ENCODE measurements at regions not wholly inside any gene's neighbourhood (a gene's known extent, or its start where the extent isn't known, plus 50 kb on each side); places are given as distances from the start of the nearest gene placed in this dataset.

- no peak overlapping the region for H3K27ac Mint-ChIP-seq
- ATAC-seq (no peak), DNase-seq (no peak)
- H3K4me3 Mint-ChIP-seq: no peak overlapping the region
- H3K9me3 Mint-ChIP-seq (ENCODE audit: insufficient read depth): no peaks in the 10 kb centered on the region
- CTCF ChIA-PET: no interaction called here
- no peaks in the 10 kb centered on the region for H3K4me1 Mint-ChIP-seq (ENCODE audit: low read depth)
- POLR2A ChIA-PET: no interaction called here
- H3K27me3 Mint-ChIP-seq (ENCODE audit: low read depth): peaks cover 5% of the 10 kb centered on the region
- no peaks in the 10 kb centered on the region for H3K36me3 Mint-ChIP-seq (ENCODE audit: low read depth)
Measured at GRCh38 chr6:159590835-159591234, 102.2 kb downstream of the SOD2 start.

- H3K4me1 Mint-ChIP-seq (ENCODE audit: low read depth): no peaks in the 10 kb centered on the region
- ChIA-PET POLR2A (no interaction called here), CTCF (interaction anchor here (1.2 kb wide), 1 partner anchor 413 kb away, joined by 3 read pairs; no protein-coding TSS in a partner anchor)
- ATAC-seq (no peak), DNase-seq (no peak)
- H3K4me3 Mint-ChIP-seq: no peak overlapping the region
- peaks cover 10% of the 10 kb centered on the region for H3K27me3 Mint-ChIP-seq (ENCODE audit: low read depth)
- no peaks in the 10 kb centered on the region for H3K9me3 Mint-ChIP-seq (ENCODE audit: insufficient read depth)
- no peak overlapping the region for H3K27ac Mint-ChIP-seq
- no peaks in the 10 kb centered on the region for H3K36me3 Mint-ChIP-seq (ENCODE audit: low read depth)
Measured at GRCh38 chr6:159586684-159587083, 106.4 kb downstream of the SOD2 start.

GRCh38 chr6:159582736-159583135, 110.3 kb downstream of the SOD2 start:
- ChIA-PET POLR2A (no interaction called here), CTCF (no interaction called here)
- no peaks in the 10 kb centered on the region for H3K4me1 Mint-ChIP-seq (ENCODE audit: low read depth)
- DNase-seq: no peak
- H3K27ac Mint-ChIP-seq: no peak overlapping the region
- no peaks in the 10 kb centered on the region for H3K9me3 Mint-ChIP-seq (ENCODE audit: insufficient read depth)
- no peak for ATAC-seq
- peaks cover 10% of the 10 kb centered on the region for H3K27me3 Mint-ChIP-seq (ENCODE audit: low read depth)
- no peaks in the 10 kb centered on the region for H3K36me3 Mint-ChIP-seq (ENCODE audit: low read depth)
- no peak overlapping the region for H3K4me3 Mint-ChIP-seq

GRCh38 chr6:159578629-159579028, 114.4 kb downstream of the SOD2 start:
- ChIA-PET POLR2A (no interaction called here), CTCF (no interaction called here)
- DNase-seq (no peak), ATAC-seq (no peak)
- no peaks in the 10 kb centered on the region for H3K9me3 Mint-ChIP-seq (ENCODE audit: insufficient read depth)
- H3K27me3 Mint-ChIP-seq (ENCODE audit: low read depth): peaks cover 5% of the 10 kb centered on the region
- no peak overlapping the region for H3K4me3 Mint-ChIP-seq
- no peaks in the 10 kb centered on the region for H3K4me1 Mint-ChIP-seq (ENCODE audit: low read depth)
- H3K36me3 Mint-ChIP-seq (ENCODE audit: low read depth): no peaks in the 10 kb centered on the region
- no peak overlapping the region for H3K27ac Mint-ChIP-seq

GRCh38 chr6:159577564-159577963, 115.5 kb downstream of the SOD2 start:
- ATAC-seq (no peak), DNase-seq (no peak)
- Mint-ChIP-seq H3K4me1 (ENCODE audit: low read depth) (no peaks in the 10 kb centered on the region), H3K27ac (no peak overlapping the region), H3K9me3 (ENCODE audit: insufficient read depth) (no peaks in the 10 kb centered on the region), H3K4me3 (no peak overlapping the region), H3K27me3 (ENCODE audit: low read depth) (peaks cover 2% of the 10 kb centered on the region), H3K36me3 (ENCODE audit: low read depth) (no peaks in the 10 kb centered on the region)
- CTCF ChIA-PET: no interaction called here
- POLR2A ChIA-PET: no interaction called here

GRCh38 chr6:159572439-159573110, 120.5 kb downstream of the SOD2 start:
- CTCF ChIA-PET: interaction anchor here (1.1 kb wide), 1 partner anchor 11 kb away, joined by 3 read pairs; no protein-coding TSS in a partner anchor
- Mint-ChIP-seq H3K36me3 (ENCODE audit: low read depth) (no peaks in the 10 kb centered on the region), H3K4me1 (ENCODE audit: low read depth) (no peaks in the 10 kb centered on the region), H3K9me3 (ENCODE audit: insufficient read depth) (peaks cover 15% of the 10 kb centered on the region), H3K27ac (no peak overlapping the region), H3K27me3 (ENCODE audit: low read depth) (no peaks in the 10 kb centered on the region), H3K4me3 (no peak overlapping the region)
- POLR2A ChIA-PET: no interaction called here
- no peak for DNase-seq
- ATAC-seq: no peak

- no peak for DNase-seq
- H3K36me3 Mint-ChIP-seq (ENCODE audit: low read depth): no peaks in the 10 kb centered on the region
- no peak for ATAC-seq
- ChIA-PET POLR2A (no interaction called here), CTCF (interaction anchor here (1.0 kb wide), 1 partner anchor 89 kb away, joined by 3 read pairs; no protein-coding TSS in a partner anchor)
- no peak overlapping the region for H3K27ac Mint-ChIP-seq
- H3K9me3 Mint-ChIP-seq (ENCODE audit: insufficient read depth): peaks cover 14% of the 10 kb centered on the region
- H3K4me1 Mint-ChIP-seq (ENCODE audit: low read depth): no peaks in the 10 kb centered on the region
- peaks cover 5% of the 10 kb centered on the region for H3K27me3 Mint-ChIP-seq (ENCODE audit: low read depth)
- no peak overlapping the region for H3K4me3 Mint-ChIP-seq
Measured at GRCh38 chr6:159565181-159565710, 127.8 kb downstream of the SOD2 start.

GRCh38 chr6:159564456-159564855, 128.6 kb downstream of the SOD2 start:
- no peak overlapping the region for H3K4me3 Mint-ChIP-seq
- peaks cover 6% of the 10 kb centered on the region for H3K9me3 Mint-ChIP-seq (ENCODE audit: insufficient read depth)
- H3K27ac Mint-ChIP-seq: no peak overlapping the region
- ATAC-seq (no peak), DNase-seq (no peak)
- CTCF ChIA-PET: no interaction called here
- peaks cover 5% of the 10 kb centered on the region for H3K27me3 Mint-ChIP-seq (ENCODE audit: low read depth)
- no peaks in the 10 kb centered on the region for H3K36me3 Mint-ChIP-seq (ENCODE audit: low read depth)
- POLR2A ChIA-PET: no interaction called here
- no peaks in the 10 kb centered on the region for H3K4me1 Mint-ChIP-seq (ENCODE audit: low read depth)

- Mint-ChIP-seq H3K4me1 (ENCODE audit: low read depth) (no peaks in the 10 kb centered on the region), H3K36me3 (ENCODE audit: low read depth) (no peaks in the 10 kb centered on the region), H3K9me3 (ENCODE audit: insufficient read depth) (no peaks in the 10 kb centered on the region), H3K27me3 (ENCODE audit: low read depth) (no peaks in the 10 kb centered on the region), H3K27ac (no peak overlapping the region), H3K4me3 (no peak overlapping the region)
- POLR2A ChIA-PET: no interaction called here
- no peak for DNase-seq
- CTCF ChIA-PET: no interaction called here
- no peak for ATAC-seq
Measured at GRCh38 chr6:159557031-159557430, 136.0 kb downstream of the SOD2 start.

- Mint-ChIP-seq H3K4me3 (no peak overlapping the region), H3K27ac (no peak overlapping the region), H3K36me3 (ENCODE audit: low read depth) (no peaks in the 10 kb centered on the region), H3K27me3 (ENCODE audit: low read depth) (peaks cover 10% of the 10 kb centered on the region), H3K9me3 (ENCODE audit: insufficient read depth) (no peaks in the 10 kb centered on the region), H3K4me1 (ENCODE audit: low read depth) (no peaks in the 10 kb centered on the region)
- ATAC-seq (no peak), DNase-seq (no peak)
- CTCF ChIA-PET: no interaction called here
- POLR2A ChIA-PET: no interaction called here
Measured at GRCh38 chr6:159555082-159555875, 137.8 kb downstream of the SOD2 start.

GRCh38 chr6:159541296-159541695, 151.7 kb downstream of the SOD2 start:
- POLR2A ChIA-PET: no interaction called here
- Mint-ChIP-seq H3K36me3 (ENCODE audit: low read depth) (no peaks in the 10 kb centered on the region), H3K27ac (no peak overlapping the region), H3K27me3 (ENCODE audit: low read depth) (peaks cover 4% of the 10 kb centered on the region), H3K9me3 (ENCODE audit: insufficient read depth) (no peaks in the 10 kb centered on the region), H3K4me1 (ENCODE audit: low read depth) (no peaks in the 10 kb centered on the region), H3K4me3 (no peak overlapping the region)
- CTCF ChIA-PET: no interaction called here
- DNase-seq: no peak
- no peak for ATAC-seq

GRCh38 chr6:159540883-159541282, 152.2 kb downstream of the SOD2 start:
- no peak for DNase-seq
- no peak overlapping the region for H3K27ac Mint-ChIP-seq
- ChIA-PET POLR2A (no interaction called here), CTCF (no interaction called here)
- H3K4me1 Mint-ChIP-seq (ENCODE audit: low read depth): no peaks in the 10 kb centered on the region
- no peaks in the 10 kb centered on the region for H3K36me3 Mint-ChIP-seq (ENCODE audit: low read depth)
- H3K27me3 Mint-ChIP-seq (ENCODE audit: low read depth): peaks cover 5% of the 10 kb centered on the region
- H3K9me3 Mint-ChIP-seq (ENCODE audit: insufficient read depth): no peaks in the 10 kb centered on the region
- ATAC-seq: no peak
- no peak overlapping the region for H3K4me3 Mint-ChIP-seq

Measured in activated CD8-positive, alpha-beta T cell treated with anti-CD3 and anti-CD28 coated beads, Interleukin-2, amount 10 ng/mL, durations not matched to agents 7 days and 5 days (primary cell).